Muscle layer of colon (tissue), 2 donors: ENCODE measurements at regions not wholly inside any gene's neighbourhood (a gene's known extent, or its start where the extent isn't known, plus 50 kb on each side); places are given as distances from the start of the nearest gene placed in this dataset.

Experiments
- H3K27ac ChIP-seq: one replicate; pipeline ENCODE4 v1.7.0; 2013; ENCODE audit warnings: low read depth, mild to moderate bottlenecking, low read length, moderate library complexity
- H3K27me3 ChIP-seq, 2 donors: one replicate each; pipeline ENCODE4 v1.7.0; 2013; ENCODE audit warnings: low read length in 2 of 2, mild to moderate bottlenecking in 2 of 2; ENCODE audit not compliant: insufficient read depth in 2 of 2, control insufficient read depth in 1 of 2
- H3K36me3 ChIP-seq: one replicate; pipeline ENCODE4 v1.7.0; 2013; ENCODE audit warnings: mild to moderate bottlenecking, low read length; ENCODE audit not compliant: insufficient read depth
- H3K4me1 ChIP-seq: one replicate; pipeline ENCODE4 v1.7.0; 2013; ENCODE audit warnings: mild to moderate bottlenecking, low read length; ENCODE audit not compliant: insufficient read depth
- H3K4me3 ChIP-seq, 2 donors: one replicate each; pipeline ENCODE4 v1.7.0; 2013; ENCODE audit warnings: low read length in 2 of 2, low read depth in 1 of 2, mild to moderate bottlenecking in 1 of 2, moderate library complexity in 1 of 2
- H3K9ac ChIP-seq: one replicate; pipeline ENCODE4 v1.7.0; 2013; ENCODE audit warnings: low read length
- H3K9me3 ChIP-seq: one replicate; pipeline ENCODE4 v1.7.0; 2013; ENCODE audit warnings: mild to moderate bottlenecking, low read length
- donor health status: abdominal sarcoma.
- donor health status: Adenocarcinoma of cecum.

DNA sequence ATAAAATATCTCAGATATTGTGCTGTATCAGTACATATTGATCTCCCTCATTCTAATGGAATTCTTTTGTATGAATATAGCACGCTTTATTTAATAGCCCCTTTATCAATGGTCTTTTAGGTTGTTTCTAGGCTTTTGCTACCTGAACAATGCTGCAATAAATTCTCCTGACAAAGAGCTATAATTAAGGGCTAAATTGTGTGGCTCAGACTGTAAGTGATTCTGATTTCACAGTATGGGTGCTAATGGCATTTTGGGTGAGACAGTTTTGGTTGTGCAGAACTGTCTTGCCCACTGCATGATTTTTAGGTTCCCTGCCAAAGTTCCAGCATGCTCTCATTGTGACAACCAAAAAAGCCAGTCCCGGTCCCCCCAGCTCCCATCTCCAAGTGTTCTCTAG lies 363.2 kb downstream of the REEP3 start:
- Histone ChIP-seq H3K27me3 (no peaks in the 10 kb centered on the region), H3K9me3 (no peaks in the 10 kb centered on the region), H3K4me3 (no peak overlapping the region)

DNA sequence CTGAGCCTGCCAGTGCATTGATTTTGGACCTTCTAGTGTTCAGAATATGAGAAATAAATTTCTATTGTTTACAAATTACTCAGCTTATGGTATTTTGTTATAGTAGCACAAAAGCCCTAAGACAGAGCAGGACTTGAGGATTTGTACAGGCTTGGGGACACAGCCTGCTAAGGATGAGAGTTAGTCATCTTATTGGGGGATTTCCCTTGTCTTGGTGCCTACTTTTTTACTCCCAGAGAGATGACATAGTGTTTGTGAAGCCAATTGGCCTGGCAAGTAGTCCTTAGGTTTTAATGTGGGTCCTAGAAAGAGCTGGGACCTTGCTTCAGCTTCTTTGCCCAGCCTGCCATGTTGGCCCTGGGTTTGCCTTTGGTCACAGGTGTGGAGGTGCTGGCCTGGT lies 364.0 kb downstream of the REEP3 start:
- Histone ChIP-seq H3K9me3 (no peaks in the 10 kb centered on the region), H3K36me3 (no peaks in the 10 kb centered on the region), H3K27me3 (no peaks in the 10 kb centered on the region), H3K4me3 (no peak overlapping the region), H3K27ac (no peak overlapping the region), H3K4me1 (no peaks in the 10 kb centered on the region), H3K9ac (no peak overlapping the region)

More for the DNA sequence above, 363.2 kb downstream of the REEP3 start:
- Histone ChIP-seq H3K27ac (no peak overlapping the region), H3K4me1 (no peaks in the 10 kb centered on the region), H3K36me3 (no peaks in the 10 kb centered on the region), H3K9ac (no peak overlapping the region)

DNA sequence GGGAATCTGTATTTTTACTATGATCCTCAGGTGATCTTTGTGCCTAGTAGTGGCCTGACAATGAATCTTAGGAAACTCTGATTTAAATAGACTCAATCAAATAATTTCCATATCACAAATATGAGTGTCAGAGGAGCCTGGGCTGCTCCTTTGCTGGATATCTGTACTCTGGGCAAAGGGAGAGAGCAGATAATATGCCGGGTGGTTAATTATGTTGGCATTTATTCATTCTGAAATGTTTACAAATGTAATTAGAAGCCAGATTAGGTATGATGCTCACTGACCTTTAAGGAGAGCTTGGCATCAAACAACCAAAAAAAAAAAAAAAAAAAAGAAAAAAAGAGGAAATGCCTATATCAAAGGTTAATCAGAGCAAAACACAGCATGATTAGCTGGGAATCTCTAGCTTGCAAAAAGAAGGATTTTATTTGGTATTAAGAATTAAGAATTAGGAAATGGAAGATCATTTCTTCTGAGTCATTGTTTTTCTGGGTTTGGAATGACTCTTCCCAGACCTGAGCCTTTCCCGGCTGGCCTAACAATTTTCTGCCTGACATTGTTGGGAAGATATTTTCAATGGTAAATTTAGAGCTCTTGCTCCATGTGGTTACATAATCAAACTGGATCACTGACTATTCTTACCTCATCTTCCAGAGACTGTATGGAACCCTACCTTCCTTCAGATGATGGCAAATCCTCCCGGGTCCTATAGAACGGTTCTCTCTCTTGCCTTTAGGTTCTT lies 365.3 kb downstream of the REEP3 start:
- no peaks in the 10 kb centered on the region for H3K36me3 ChIP-seq
- H3K9ac ChIP-seq: no peak overlapping the region
- H3K27me3 ChIP-seq: no peaks in the 10 kb centered on the region
- H3K27ac ChIP-seq: no peak overlapping the region
- no peaks in the 10 kb centered on the region for H3K4me1 ChIP-seq
- no peak overlapping the region for H3K4me3 ChIP-seq
- H3K9me3 ChIP-seq: no peaks in the 10 kb centered on the region

DNA sequence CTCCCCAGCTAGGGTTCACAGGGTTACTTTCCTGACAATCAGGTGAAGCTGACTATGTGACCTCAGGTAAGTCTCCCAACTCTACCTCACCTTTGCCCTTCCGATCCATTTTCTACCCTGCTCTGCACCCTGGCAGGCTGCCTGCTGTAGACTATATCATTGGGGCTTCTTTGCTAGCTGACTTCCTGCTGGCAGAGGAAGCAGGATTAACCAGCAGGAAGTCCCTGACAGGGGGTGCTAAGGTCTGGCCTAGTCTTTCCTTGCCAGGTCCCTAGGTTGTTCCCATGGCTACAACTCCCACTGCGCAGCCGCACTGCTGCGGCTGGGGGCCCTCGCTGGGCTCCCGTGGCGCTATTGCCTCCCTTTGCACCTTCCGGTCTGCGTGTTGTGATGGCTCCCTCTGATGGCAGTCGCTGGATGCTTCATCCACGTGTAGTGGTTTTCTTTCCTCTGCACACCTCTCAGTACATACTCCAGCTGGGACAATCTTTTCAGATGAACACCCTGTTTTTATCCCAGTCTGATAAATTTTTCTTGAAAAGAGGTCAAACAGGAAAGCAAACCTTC lies 365.9 kb downstream of the REEP3 start:
- Histone ChIP-seq H3K4me1 (no peaks in the 10 kb centered on the region), H3K27ac (no peak overlapping the region), H3K4me3 (no peak overlapping the region), H3K9me3 (no peaks in the 10 kb centered on the region), H3K9ac (no peak overlapping the region), H3K36me3 (no peaks in the 10 kb centered on the region), H3K27me3 (no peaks in the 10 kb centered on the region)

DNA sequence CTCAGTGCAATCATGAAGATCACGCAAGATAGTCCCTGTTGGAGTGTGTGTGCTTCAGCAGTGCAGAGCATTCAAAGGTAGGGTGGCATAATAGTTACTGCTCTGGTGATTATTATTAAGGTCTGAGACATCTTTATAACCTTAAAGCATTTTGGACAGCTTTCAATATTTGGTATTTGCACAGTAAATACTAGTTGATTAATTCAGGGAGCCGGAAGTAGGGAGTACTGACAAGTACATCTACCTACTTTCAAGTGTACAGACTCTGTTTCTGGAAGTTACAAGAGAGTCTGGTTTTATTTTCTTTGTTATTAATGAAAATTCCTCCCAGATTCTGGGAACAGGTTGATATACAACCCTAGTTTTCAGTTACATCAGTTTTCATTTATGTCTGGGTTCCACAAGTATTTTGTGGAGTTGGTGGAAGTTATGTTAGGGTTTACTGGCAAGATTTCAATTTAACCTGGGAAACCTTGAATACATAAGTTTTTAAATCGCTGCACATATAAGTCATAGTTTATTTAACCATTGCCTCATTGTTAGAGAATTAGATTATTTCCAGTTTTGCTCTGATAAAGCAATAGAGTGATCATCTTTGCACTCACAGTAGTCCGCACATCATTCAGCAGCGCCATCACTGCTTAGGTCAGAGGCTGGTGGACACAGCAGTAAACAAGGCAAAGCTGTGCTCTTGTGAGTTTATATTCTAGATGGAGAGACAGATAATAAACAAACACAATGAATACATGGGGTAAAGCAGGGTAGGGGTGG lies 366.6 kb downstream of the REEP3 start:
- Histone ChIP-seq H3K4me1 (no peaks in the 10 kb centered on the region), H3K27me3 (no peaks in the 10 kb centered on the region), H3K9ac (no peak overlapping the region), H3K4me3 (no peak overlapping the region), H3K36me3 (no peaks in the 10 kb centered on the region), H3K27ac (no peak overlapping the region), H3K9me3 (no peaks in the 10 kb centered on the region)

DNA sequence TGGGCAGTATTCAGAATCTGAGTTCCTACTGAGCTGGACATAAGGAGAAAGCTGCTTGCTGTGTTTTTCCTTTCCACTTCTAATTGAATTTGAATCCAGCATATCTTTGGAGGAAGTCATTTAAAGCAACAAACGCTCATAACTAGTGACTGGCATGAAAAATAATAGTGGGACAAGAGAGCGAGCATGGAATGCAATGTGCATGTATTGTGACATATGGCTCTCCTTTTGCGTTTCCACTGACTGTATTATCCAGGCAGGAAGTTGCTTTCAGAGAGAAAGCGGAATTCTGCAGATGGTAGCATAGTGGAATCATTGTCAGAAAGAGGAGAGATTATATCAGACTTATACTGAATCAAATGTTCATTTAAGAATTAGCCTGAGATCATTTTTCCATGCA lies 368.6 kb downstream of the REEP3 start:
- no peak overlapping the region for H3K4me3 ChIP-seq
- no peaks in the 10 kb centered on the region for H3K27me3 ChIP-seq
- no peaks in the 10 kb centered on the region for H3K4me1 ChIP-seq
- no peaks in the 10 kb centered on the region for H3K36me3 ChIP-seq
- no peak overlapping the region for H3K27ac ChIP-seq
- no peak overlapping the region for H3K9ac ChIP-seq
- H3K9me3 ChIP-seq: no peaks in the 10 kb centered on the region

DNA sequence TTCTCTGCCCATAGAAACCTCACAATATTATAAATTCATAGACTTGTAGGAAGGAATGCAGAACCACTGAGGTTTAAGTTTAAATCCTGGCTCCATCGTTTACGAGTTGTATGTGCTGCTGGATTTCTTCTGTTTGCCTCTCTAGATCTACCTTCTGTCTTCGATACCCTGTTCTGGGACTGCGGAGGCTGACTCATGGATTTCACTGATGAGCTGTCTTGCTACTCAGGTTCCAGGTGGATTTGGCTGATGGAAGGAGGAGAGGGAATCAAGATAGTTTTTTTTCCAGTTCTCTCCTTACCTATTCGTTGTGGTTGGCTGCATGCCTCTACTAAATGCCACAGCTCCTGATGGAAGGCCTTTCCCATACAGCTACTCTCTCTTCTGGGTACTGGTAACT lies 375.8 kb downstream of the REEP3 start:
- no peaks in the 10 kb centered on the region for H3K9me3 ChIP-seq
- H3K4me1 ChIP-seq: no peaks in the 10 kb centered on the region
- H3K4me3 ChIP-seq: no peak overlapping the region
- H3K27ac ChIP-seq: no peak overlapping the region
- H3K36me3 ChIP-seq: no peaks in the 10 kb centered on the region
- H3K9ac ChIP-seq: no peak overlapping the region
- H3K27me3 ChIP-seq: no peaks in the 10 kb centered on the region

DNA sequence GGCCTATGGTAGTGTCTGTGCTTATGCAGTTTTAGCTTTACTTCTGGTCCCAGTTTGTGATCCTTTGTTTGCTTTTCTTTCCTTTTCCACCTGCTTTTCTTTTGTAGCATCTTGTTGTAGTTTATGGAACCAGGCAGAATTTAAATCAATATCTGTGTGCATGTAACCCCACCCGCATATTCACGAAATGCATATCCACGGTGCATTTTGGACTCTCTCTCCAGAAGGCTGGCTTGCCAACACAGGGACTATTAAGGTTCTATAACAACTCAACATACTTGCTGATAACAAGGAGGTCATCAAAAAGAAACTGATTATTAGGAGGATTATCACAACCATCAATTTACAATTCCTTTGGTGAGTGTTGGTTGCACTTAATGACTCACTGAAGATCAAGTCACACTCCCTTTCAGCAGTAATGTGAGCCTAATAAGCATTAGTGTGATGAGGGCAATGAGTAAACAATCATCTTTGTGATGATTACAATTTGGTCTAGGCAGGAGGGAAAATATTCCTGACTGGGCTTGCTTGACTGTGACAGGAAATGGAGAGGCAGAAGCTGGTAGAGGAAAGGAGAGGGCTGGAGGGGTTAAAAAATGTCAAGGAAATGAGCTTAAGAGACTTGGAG lies 378.6 kb downstream of the REEP3 start:
- Histone ChIP-seq H3K36me3 (no peaks in the 10 kb centered on the region), H3K9ac (no peak overlapping the region), H3K9me3 (no peaks in the 10 kb centered on the region), H3K27ac (no peak overlapping the region), H3K4me3 (no peak overlapping the region), H3K4me1 (no peaks in the 10 kb centered on the region), H3K27me3 (no peaks in the 10 kb centered on the region)

DNA sequence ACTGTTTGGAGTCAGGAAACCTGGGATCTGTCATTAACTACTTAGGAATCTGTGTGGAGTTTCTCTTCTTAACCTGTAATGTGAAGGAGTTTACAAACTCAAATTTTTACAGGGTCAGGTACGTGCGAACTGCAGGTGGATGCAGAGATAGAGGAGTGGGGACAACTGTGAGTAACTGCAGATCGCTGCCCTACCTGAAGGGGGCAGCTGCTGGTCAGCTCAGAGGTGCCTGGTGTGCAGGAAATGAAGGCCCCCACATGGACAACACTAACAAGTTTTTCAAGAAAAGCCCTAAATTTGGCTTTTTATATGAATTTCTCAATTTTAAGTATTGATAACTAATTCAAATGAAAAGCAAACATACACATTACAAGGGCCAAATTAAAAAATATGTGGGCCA lies 380.0 kb downstream of the REEP3 start:
- Histone ChIP-seq H3K36me3 (no peaks in the 10 kb centered on the region), H3K4me1 (no peaks in the 10 kb centered on the region), H3K27ac (no peak overlapping the region), H3K9ac (no peak overlapping the region), H3K4me3 (no peak overlapping the region), H3K27me3 (no peaks in the 10 kb centered on the region), H3K9me3 (no peaks in the 10 kb centered on the region)

DNA sequence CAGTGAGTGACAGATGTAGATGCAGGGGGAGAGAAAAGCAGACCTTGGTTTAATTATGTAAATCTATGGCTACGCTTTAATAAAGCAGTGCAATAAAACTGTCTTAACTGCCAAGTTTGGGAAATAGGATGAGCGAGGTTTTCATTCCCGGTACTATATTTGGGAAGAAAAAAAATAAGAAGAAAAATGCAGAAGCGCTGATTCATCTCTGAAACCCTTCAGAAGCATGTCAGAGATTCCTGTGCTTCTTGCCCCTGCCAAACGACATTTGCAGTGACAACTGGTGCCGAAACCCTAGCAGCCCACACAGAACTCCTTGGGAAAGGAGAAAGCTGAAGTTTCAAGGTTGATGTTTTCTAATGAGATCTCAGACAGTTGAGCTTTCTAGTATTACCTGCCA lies 380.7 kb downstream of the REEP3 start:
- H3K27me3 ChIP-seq: no peaks in the 10 kb centered on the region
- no peak overlapping the region for H3K27ac ChIP-seq
- no peak overlapping the region for H3K9ac ChIP-seq

DNA sequence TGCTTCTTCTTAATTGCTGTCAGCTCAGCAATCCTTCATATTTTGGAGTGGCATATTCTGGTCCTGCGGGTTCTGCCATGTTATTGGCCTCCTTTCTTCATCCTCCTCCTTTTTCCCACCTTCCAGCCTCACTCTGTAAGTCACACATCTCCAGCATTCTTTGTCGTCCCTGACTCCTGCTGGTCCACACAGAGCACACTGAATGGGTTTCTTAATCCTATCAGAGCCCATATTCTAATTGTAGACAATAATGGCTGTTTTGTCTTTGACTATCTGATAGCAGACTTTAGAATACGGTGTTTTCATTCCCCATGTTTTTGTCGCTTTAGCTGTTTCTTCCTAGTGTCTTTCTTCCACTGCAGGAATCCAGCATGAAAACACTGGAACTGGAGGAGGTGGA lies 389.6 kb downstream of the REEP3 start:
- no peaks in the 10 kb centered on the region for H3K9me3 ChIP-seq
- no peaks in the 10 kb centered on the region for H3K4me1 ChIP-seq
- H3K4me3 ChIP-seq: no peak overlapping the region
- no peak overlapping the region for H3K9ac ChIP-seq
- H3K36me3 ChIP-seq: no peaks in the 10 kb centered on the region
- H3K27me3 ChIP-seq: no peaks in the 10 kb centered on the region
- H3K27ac ChIP-seq: no peak overlapping the region

More for the DNA sequence above, 380.7 kb downstream of the REEP3 start:
- no peaks in the 10 kb centered on the region for H3K9me3 ChIP-seq
- H3K4me3 ChIP-seq: no peak overlapping the region
- H3K36me3 ChIP-seq: no peaks in the 10 kb centered on the region
- H3K4me1 ChIP-seq: no peaks in the 10 kb centered on the region
